Mesothelial cell of epicardium (in vitro differentiated cells): ENCODE measurements at regions not wholly inside any gene's neighbourhood (a gene's known extent, or its start where the extent isn't known, plus 50 kb on each side); places are given as distances from the start of the nearest gene placed in this dataset.

Experiments
- DNase-seq, 2 experiments: peaks; one replicate each; pipeline ENCODE4 v3.0.0; 2021; ENCODE audit warnings: low spot score in 2 of 2; ENCODE audit not compliant: unreplicated experiment in 2 of 2
- H3K27ac Mint-ChIP-seq: 2 replicates; pipeline ENCODE4 v1.8.0; 2021; ENCODE audit warnings: mixed read lengths
- H3K27me3 Mint-ChIP-seq: 2 replicates; pipeline ENCODE4 v1.8.0; 2021; ENCODE audit warnings: low read depth, mixed read lengths
- H3K36me3 Mint-ChIP-seq: 2 replicates; pipeline ENCODE4 v1.8.0; 2021; ENCODE audit warnings: mixed read lengths
- H3K4me1 Mint-ChIP-seq: 2 replicates; pipeline ENCODE4 v1.8.0; 2021; ENCODE audit warnings: mixed read lengths
- H3K4me3 Mint-ChIP-seq: 2 replicates; pipeline ENCODE4 v1.8.0; 2021; ENCODE audit warnings: mild to moderate bottlenecking, moderate library complexity, mixed read lengths
- H3K9me3 Mint-ChIP-seq: 2 replicates; pipeline ENCODE4 v1.8.0; 2021; ENCODE audit warnings: mixed read lengths
- TF ChIP-seq, protein P1 (sequence below): fragments of 200-600 bp; sonication (generic); IDR thresholded peaks from one replicate; pipeline ENCODE4 v1.5.0; 2021; ENCODE audit warnings: antibody characterized with exemption; ENCODE audit not compliant: unreplicated experiment

DNA sequence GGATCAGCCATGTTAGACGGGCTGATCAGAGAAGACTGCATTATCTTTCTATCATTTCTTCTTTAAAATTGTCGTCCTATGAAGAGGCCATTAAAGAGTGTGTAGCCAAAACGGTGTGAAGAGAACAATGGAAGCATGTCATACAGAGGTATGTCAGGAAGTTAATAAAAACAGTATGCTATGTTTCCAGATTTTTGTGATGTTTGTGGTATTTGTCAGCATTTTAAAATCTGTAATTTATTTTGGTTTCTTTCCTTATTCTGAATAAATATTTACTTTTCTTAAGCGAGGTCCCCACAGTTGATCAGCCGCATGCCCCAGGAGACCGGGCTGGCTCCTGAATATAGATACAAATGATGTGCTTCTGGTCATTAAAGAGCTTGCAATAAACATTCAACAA, 142.9 kb upstream of the SERP2 start:
- TF ChIP-seq, protein P1, sequence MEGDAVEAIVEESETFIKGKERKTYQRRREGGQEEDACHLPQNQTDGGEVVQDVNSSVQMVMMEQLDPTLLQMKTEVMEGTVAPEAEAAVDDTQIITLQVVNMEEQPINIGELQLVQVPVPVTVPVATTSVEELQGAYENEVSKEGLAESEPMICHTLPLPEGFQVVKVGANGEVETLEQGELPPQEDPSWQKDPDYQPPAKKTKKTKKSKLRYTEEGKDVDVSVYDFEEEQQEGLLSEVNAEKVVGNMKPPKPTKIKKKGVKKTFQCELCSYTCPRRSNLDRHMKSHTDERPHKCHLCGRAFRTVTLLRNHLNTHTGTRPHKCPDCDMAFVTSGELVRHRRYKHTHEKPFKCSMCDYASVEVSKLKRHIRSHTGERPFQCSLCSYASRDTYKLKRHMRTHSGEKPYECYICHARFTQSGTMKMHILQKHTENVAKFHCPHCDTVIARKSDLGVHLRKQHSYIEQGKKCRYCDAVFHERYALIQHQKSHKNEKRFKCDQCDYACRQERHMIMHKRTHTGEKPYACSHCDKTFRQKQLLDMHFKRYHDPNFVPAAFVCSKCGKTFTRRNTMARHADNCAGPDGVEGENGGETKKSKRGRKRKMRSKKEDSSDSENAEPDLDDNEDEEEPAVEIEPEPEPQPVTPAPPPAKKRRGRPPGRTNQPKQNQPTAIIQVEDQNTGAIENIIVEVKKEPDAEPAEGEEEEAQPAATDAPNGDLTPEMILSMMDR = no peak
- H3K27me3 Mint-ChIP-seq = peaks cover 3% of the 10 kb centered on the region
- H3K4me3 Mint-ChIP-seq = no peak overlapping the region
- H3K36me3 Mint-ChIP-seq = no peaks in the 10 kb centered on the region
- H3K9me3 Mint-ChIP-seq = no peaks in the 10 kb centered on the region
- peaks cover 16% of the 10 kb centered on the region for H3K4me1 Mint-ChIP-seq
- H3K27ac Mint-ChIP-seq = no peak overlapping the region
- no peak for DNase-seq

DNA sequence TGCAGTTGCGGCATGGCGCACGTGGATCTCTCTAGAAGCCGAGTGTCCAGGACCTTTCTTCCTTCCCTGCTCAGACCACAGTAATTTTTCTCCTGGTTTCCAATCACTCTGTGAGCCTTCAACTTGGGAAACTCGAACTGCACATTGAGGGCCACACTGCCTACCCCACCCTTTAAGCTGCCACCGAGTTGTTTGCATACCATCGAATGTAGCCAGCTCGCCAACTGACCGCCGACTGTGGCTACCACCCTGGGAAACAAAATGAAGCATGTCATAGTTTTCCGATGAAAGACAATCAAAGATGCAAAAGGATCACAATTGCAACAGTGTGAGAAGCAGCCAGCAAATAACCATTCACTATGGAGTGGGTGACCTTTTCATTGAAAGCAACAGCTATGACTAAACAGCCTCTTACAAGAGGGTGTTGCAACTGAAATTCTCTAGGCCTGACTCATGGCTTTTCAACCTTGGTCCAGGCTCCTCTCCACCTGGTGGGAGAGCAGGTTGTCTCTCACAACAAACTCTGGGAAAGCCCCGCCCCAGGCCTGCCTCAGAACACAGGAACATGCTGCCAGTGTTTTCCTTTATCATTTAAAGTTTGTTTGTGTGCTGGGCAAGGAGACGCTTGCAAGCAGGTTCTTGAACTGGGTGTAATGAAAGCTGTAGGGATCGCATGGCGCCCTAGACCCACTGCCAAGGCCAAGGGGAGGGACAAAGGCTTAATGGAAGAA, 141.7 kb upstream of the SERP2 start:
- DNase-seq = no peak
- peaks cover 3% of the 10 kb centered on the region for H3K27me3 Mint-ChIP-seq
- H3K4me3 Mint-ChIP-seq = no peak overlapping the region
- no peaks in the 10 kb centered on the region for H3K36me3 Mint-ChIP-seq
- H3K27ac Mint-ChIP-seq = peak overlapping the region; percentile 60
- TF ChIP-seq, protein P1 = no peak
- H3K9me3 Mint-ChIP-seq = no peaks in the 10 kb centered on the region
- H3K4me1 Mint-ChIP-seq = peaks cover 18% of the 10 kb centered on the region

DNA sequence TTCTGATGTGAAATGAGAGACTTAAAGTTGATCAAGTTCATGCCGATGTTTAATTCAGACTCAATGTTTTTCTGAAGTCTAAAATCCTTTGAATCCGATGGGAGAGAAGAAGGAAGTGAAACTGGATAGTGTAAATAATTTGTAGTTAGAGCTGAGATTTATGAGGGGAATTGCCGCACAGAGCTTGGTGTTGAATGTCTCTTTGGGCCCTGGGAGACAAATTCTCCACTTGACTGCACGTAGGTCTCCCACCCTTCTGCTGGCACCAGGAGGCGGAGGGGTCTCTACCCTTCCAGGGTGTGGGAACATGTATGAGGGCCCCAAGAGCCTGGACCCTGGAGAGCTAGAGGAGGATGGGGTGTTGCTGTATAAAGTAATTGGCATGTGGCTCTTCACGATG, 140.8 kb upstream of the SERP2 start:
- H3K4me3 Mint-ChIP-seq = no peak overlapping the region
- TF ChIP-seq, protein P1 = no peak
- no peaks in the 10 kb centered on the region for H3K36me3 Mint-ChIP-seq
- DNase-seq = no peak
- peak overlapping the region; percentile 64 for H3K27ac Mint-ChIP-seq
- no peaks in the 10 kb centered on the region for H3K9me3 Mint-ChIP-seq
- H3K4me1 Mint-ChIP-seq = peaks cover 24% of the 10 kb centered on the region
- peaks cover 3% of the 10 kb centered on the region for H3K27me3 Mint-ChIP-seq

DNA sequence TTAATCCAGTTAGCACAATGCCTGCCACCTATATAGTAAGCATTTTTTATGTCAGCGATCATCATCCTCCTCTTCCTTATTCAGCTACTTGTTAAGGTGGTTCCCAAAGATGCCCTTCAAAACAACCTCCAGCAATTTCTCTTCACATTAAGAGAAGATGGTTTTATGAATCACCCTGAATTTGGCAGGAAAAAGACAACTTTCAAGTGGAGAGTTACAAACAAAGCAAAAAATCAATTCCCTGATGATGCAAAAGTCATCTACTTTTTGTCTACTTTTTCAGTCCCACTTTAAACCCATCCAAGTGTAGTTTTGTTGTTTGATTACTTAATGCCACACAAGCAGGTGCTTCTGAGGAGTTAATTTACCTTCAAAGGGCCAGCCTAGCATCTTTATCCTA, 139.1 kb upstream of the SERP2 start:
- TF ChIP-seq, protein P1 = no peak
- no peak for DNase-seq
- H3K9me3 Mint-ChIP-seq = no peaks in the 10 kb centered on the region
- H3K4me3 Mint-ChIP-seq = no peak overlapping the region
- H3K27ac Mint-ChIP-seq = no peak overlapping the region
- peaks cover 33% of the 10 kb centered on the region for H3K4me1 Mint-ChIP-seq
- peaks cover 3% of the 10 kb centered on the region for H3K27me3 Mint-ChIP-seq
- no peaks in the 10 kb centered on the region for H3K36me3 Mint-ChIP-seq

GRCh38 chr13:44236370-44236769, 137.3 kb upstream of the SERP2 start:
- Mint-ChIP-seq H3K4me3 (no peak overlapping the region), H3K4me1 (peaks cover 36% of the 10 kb centered on the region), H3K27ac (no peak overlapping the region), H3K27me3 (peaks cover 3% of the 10 kb centered on the region), H3K36me3 (no peaks in the 10 kb centered on the region), H3K9me3 (no peaks in the 10 kb centered on the region)
- TF ChIP-seq, protein P1 = no peak
- no peak for DNase-seq
